Left forelimb (tissue), 1 donor: ENCODE measurements at regions not wholly inside any gene's neighbourhood (a gene's known extent, or its start where the extent isn't known, plus 50 kb on each side); places are given as distances from the start of the nearest gene placed in this dataset.
"Not testable (repeated sequence)": the region's sequence is repeated elsewhere in the genome, so short reads cannot be mapped to it uniquely, and the experiment has no call there.

Experiments used
- DNase-seq: peaks from one replicate; pipeline ENCODE4 v3.0.0-alpha.2; 2018; ENCODE audit warnings: low spot score

DNA sequence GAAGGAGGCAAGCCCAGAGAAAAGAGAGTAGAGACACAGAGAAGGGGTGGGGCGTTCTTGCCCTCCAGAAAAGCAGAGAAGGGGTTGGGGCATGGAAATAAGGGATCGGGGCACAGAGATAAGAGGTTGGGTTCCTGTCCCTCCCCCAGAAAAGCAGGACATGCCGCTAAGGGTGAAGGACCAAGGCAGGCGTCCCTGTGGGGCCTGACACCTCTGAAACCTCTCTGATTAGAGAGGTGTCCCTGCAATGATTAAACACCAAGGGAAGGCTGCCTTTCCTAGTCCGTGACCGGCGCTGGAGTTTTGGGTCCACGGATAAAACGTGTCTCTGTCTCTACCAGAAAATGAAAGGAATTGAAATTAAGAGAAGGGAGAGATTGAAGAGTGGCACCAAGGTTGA is 914.0 kb upstream of the CRIM1 start:
- not testable (repeated sequence) for DNase-seq

DNA sequence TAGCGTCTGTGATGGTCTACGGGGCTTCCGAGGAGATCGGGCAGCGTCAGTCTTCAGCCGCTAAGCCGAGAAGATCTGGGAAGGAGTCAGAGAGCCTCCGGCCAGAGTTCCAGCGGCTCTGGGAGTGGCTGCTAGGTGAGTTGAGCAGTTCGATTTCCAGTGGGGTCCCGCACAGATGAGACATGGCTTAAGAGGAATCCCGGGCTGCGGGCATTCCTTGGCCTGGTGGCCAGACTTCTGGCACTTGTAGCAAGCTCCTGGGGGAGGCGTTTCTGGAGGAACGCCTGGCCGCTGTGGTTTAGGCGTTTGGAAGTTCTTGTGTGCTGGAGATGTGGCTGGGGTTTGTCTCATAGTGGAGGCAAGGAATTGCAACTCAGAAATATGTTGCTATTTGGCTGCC is 915.3 kb upstream of the CRIM1 start:
- not testable (repeated sequence) for DNase-seq

DNA sequence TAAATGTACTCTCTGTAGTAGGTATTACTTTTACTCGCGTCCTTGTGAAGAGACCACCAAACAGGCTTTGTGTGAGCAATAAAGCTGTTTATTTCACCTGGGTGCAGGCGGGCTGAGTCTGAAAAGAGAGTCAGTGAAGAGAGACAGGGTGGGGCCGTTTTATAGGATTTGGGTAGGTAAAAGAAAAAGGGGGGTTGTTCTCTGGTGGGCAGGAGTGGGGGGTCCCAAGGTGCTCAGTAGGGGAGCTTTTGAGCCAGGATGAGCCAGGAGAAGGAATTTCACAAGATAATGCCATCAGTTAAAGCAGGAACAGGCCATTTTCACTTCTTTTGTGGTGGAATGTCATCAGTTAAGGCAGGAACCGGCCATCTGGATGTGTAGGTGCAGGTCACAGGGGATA is 918.7 kb upstream of the CRIM1 start:
- not testable (repeated sequence) for DNase-seq

DNA sequence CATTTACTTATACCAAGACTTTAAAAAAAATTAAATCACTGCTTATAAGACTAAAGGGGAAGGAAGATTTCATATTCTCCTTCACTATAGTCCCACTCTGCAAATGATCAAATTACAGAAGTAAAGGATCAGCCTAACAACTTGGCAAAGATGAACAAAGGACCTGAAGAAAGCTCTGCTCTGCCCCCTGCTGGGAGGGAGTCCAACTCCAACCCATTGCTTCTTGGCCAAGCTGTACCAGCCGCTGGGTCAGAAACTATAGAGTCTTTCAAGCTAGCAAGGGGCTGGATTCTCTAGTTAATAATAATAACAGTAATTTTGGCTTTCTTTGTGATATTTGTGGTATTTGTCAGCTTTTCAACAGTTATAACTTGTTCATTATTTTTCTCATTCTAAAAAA is 927.0 kb upstream of the CRIM1 start:
- DNase-seq: no peak

DNA sequence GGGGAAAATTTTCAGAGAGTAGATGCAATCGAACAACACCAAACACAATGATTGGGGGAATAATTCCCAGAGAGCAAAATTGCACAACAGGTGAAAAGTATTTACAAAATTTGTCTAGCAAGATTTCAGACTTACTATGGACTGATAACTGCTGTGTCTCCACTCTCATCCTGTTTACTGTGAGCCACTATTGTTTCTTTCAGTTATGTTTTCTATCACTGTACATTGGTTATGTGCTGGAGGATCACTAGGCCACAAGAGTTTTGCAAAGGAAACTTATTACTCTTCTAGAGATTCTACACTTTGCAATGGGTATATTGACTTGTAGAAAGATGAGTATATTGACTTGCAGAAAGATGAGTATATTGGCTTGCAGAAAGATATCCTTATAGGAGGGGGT is 934.1 kb upstream of the CRIM1 start:
- no peak for DNase-seq

DNA sequence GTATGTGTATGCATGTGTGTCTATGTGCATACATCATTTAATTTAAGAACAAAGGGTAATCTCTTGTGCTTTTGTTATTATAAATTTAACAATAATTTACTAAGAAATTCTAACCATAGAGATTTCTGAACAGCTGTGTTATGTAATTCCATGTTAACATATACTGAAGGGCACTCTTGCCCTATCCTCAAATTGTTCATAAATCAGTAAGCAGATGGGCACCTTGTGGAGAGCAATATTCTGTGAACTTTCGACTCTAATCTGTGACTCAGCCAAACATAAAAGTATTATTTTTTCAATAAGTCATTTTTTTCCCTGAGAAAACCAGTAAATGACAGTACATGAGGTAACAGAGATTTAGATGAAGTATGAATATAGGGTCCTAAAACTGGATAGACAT is 938.3 kb upstream of the CRIM1 start:
- no peak for DNase-seq

DNA sequence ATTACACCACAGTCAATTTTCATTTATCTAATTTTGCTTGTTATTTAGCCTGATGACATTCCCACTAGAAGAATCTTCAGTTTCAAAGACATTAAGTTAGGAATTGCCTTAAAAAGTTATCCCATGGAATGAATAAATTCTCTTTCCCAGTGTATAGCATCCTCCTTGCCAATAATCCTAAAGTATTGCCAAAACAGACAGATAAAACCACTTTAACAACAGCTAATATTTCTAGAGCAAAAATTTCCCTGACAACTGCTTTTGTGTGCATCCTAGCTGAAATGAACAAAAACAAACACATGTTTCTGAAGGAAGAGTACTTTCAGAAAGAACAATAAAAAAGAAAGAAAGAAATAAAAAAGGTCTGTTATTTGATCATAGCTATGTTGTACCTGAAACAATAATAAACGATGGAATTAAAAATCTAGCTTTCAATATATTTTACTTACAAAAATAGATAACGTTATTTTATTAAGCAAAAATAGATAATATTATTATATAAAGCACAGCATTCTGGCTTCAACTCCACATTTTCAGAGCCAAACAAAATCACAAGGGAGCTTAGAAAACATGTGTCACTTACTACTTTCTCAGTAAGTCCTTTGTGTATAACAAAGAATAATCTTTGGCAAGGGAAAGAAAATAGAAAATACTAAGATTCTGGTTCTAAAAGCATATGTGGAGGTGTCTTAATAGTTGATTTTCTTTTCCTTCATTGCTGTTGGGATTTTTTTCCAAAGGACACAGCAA is 939.0 kb upstream of the CRIM1 start:
- DNase-seq: no peak

DNA sequence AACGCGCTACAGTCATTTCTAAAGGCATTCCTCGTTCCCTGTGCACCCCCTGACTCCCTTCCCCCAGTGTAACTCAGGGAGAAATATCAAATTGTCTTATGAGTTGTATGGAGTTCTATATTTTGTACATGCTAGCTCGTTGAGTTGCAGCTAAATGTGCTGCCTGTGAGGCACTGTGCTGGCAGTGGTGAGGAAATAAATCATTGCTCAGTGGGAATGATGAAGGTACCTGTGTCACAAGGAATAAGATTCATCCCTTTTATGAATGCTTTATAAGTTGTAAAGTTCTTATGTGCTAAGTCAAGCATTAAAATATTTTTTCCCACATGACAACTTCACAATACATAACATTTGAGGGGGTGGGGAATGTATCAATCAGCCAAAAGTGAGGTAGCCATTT is 939.6 kb upstream of the CRIM1 start:
- no peak for DNase-seq

DNA sequence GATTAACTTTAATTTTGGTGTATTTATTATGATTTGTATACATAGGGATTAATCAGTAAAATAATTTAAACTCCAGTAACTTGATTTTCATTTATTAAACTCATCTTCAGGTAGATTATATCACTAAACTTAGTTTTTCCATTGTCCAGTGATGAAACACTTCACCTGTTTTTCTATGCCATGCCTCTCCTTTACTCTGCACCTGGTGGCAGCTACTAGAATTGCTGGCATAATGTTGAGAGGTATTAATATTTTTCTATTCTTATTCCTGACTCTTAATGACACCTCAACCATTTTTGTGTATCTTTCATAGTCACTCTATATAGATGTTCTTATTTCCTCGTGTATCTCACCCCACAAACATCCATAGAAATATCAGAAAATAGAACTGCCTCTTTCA is 940.3 kb upstream of the CRIM1 start:
- no peak for DNase-seq

DNA sequence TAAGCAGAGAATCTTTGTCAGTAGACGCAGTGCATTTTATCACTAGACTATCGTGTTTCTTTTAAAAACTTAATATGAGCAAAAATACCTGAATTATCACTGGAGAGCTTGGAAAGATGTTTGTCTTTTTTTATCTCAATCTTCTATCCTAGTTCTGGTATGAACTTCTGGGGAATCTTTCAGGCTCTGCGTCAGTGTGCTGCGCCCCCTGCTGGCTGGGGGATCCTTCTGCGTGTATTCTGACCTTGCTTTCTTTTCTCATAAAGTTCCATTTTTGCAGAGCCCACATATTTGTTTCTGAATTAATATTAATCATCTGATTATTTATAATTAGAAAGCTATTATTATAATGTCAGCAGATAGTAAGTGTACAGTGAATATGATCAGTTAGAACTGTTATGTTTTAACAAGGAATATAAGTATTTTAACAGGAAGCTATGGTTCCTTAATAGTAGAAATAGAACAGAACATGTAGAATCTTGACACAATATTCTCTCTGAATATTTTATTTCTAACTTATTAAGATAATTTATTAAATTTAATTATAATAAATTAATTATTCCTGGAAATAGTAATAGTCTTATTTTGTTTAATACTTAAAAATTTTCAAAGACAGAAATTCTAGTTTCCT is 945.0 kb upstream of the CRIM1 start:
- peak; percentile 75 for DNase-seq

DNA sequence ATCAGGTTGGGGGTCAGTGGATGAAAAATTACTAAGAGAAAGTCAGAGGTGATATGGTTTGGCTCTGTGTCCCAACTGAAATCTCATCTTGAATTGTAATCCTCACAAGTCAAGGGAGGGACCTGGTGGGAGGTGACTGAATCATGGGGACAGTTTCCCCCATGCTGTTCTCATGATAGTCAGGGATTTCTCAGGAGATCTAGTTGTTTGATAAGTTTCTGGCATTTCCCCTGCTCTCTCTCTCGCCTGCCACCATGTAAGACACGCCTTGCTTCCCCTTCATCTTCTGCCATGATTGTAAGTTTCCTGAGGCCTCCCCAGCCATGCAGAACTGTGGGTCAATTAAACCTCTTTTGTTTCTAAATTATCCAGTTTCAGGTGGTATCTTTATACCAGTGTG is 945.8 kb upstream of the CRIM1 start:
- no peak for DNase-seq

DNA sequence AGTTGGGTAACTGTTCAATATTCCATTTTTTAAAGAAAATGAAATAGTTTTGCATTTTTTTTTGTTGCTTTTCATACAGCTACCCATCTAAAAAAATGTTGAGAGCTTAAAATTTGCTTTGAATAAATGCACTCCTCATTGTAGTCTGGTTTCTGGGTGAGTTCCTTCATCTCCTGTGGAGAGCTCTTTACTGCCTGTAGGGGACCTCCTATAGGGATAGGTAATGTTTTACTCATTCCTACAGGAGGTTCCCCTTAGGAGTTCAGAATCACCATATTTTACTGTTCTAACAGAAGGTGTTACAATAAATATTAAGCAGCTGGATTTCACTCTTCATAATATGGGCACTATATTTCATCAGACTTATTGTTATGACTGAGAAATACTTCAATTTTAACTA is 947.3 kb upstream of the CRIM1 start:
- no peak for DNase-seq

DNA sequence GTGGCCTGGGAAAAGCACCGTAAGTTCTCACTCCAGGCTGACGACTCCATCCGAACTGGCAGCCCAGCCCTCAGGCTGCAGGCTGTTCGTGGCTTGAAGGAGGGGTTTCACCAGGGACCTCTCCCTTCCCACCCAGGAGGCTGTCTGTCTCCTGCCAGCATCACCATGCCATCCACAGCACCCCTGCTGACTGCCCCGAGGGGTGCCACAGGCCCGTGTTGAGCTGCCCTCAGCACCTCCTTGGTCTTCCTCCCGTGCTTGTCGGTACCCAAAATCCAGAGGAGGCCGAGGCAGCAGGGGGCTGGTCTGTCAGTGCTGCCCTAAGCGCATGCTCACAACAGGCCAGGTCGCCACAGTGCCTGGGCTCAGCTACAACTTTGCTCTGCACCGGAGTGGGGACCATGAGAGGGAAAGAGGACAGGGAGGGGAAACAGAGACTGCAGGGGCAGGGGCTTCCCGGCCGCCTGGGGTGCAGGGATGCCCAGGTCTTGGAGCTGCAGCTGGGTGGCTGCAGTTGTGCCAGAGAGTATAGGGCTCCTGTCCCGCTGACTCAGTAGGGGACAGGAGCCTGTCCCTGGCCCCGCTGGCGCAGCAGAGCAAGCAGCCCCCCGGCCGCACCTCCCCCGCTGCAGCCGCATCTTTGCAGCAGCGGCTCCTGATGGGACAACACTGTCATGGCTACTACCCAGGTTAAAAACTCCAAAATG is 963.7 kb upstream of the CRIM1 start:
- DNase-seq: no peak

DNA sequence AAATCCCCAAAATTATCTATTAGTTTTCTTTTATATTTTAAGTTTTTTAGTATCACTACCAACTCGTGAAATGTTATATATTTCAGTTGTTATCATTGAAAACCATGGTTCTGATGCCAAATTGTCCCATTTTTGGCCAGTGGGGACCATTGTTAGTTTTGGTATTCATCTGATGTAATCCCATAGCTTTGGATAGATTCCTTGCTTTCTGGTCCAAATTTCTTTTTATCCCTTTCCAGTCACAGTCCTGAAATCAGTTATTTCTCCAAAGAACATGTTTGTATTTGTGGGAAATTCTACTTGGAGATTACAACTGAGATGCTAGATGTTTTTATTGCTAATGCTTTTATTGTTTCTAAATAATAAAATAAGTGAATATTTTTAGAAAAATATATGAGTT is 976.8 kb upstream of the CRIM1 start:
- no peak for DNase-seq

DNA sequence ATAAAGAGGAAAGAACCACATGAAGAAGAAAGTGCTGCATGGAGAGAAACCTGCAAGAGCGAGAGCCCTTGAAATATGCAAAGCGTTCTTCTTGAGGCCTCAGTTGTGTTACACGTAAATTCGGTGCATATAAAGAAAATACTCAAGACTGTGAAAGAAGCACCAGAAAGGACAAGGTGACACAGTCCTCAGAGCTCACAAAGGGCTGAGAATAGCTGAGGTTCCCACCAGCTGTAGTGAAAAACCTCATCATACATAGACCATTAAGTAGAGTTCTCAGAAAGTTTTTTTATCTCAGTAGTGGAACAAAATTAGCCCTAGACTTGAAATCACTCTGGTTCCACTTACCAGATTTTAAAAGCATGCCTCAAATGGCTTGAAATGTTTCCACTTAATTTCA is 980.7 kb upstream of the CRIM1 start:
- no peak for DNase-seq

DNA sequence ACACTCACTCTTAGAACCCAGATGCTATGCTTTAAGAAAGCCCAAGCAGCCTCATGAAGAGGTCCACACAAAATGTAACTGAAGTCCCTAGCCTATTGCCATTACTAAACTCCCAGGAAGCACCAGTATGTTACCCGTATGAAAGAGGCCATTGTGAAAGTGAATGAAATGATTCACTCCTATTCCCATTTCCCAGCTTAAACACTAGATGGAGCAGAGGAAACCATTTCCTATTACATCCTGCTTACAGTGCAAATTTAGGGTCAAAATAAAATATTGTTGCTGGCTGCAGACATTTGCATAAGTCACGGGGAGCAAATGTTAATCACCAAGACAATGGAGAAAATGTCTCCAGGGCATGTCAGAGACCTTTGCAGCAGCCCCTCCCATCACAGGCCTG is 989.7 kb upstream of the CRIM1 start:
- DNase-seq: no peak

DNA sequence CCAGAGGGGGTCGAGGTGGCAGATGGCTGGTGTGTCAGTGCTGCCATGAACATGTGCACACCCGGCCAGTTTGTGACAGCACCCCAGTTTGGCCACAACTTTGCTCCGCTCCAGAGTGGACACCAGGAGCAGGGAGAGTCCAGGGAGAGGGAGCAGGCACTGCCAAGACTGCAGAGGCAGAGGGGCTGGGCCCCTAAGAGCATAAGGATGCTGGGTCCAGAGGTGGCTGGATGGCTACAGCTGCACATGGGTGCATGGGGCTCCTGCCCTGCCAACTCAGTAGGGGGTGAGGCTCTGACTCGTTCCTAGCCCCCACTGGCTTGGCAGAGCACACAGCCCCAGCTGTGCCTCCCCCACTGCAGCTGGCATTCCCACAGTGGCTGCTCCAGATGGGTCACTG is 999.2 kb upstream of the CRIM1 start:
- DNase-seq: no peak

DNA sequence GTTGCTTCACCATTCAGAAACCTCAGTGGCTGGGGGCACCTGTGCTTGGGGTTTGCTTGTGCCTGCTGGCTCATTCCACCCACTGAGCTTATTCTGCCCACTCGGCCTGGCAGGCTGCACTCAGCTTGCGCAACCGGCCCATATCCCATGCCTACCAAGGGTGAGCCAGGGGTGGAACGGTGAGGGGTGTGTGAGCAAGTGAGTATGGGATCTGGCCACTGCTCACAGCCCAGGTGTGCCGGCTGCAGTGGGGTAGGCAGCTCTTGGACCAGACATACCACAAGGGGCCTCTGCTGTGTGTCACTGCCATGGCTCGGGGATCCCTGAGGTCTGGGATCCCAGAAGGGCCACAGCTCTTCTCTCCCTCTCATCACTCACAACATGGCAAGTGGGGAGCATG is 1000.5 kb upstream of the CRIM1 start:
- DNase-seq: no peak

DNA sequence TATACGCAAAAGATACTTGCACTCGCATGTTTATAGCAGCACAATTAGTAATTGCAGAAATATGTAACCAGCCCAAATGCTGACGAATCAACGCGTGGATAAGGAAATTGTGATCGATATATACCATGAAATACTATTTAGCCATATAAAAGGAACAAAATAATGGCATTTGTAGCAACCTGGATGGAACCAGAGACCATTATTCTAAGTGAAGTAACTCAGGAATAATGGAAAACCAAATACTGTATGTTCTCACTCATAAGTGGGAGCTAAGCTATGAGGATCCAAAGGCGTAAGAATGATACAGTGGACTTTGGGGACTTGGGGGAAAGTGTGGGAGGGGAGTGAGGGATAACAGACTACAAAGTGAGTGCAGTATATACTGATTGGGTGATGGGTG is 1008.0 kb upstream of the CRIM1 start:
- no peak for DNase-seq

DNA sequence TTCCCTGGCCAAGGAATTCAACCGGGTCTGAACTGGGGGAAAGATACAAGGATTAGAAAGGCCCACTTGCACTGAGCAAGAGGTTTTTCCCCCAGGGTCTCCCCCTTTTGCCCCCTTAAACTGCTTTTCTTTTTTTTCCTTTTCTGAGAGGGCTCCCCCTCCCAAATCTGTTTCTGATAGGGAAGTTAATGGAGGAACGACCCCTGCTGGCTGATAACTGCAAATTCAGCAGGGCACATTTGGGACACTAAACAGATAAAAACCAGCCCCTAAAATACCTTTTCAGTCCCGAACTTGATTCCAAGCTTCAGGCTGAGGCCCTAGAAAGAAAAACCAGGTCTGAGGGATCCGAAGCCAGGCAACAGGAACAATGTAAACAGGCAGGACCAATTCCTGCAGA is 1012.4 kb upstream of the CRIM1 start:
- no peak for DNase-seq

DNA sequence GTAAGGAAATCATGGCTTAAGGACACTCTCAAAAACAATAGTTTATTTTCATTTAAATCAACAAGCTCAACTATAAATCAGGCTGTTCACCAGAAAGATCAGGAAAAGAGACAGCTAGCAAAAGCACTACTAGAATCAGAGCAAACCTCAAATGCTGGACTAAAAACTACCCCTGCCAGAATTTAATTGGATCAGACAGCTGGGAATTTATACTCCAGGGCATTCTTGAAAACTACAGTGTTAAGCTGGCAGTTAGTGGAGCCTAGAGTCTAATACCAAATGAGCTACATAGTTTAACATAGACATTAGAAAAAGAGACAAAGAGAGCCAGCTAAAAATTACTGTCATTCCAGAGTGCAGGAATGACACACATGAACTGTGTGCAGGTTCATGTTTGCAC is 1016.4 kb upstream of the CRIM1 start:
- DNase-seq: no peak

DNA sequence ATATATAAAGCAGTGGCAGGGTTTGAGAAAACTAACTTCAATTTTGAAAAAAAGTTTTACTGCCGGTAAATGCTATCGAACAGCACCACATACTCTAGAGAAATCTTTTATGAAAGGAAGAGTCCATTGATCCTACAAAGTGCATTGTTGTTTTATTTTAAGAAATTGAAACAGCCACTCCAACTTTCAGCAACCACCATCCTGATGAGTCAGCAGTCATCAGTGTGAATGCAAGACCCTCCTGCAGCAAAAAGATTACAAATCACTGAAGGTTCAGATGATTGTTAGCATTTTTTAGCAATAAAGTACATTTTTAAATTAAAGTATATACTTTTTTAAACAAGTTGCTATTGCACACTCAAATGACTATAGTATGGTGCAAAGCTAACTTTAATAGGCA is 1017.7 kb upstream of the CRIM1 start:
- no peak for DNase-seq

DNA sequence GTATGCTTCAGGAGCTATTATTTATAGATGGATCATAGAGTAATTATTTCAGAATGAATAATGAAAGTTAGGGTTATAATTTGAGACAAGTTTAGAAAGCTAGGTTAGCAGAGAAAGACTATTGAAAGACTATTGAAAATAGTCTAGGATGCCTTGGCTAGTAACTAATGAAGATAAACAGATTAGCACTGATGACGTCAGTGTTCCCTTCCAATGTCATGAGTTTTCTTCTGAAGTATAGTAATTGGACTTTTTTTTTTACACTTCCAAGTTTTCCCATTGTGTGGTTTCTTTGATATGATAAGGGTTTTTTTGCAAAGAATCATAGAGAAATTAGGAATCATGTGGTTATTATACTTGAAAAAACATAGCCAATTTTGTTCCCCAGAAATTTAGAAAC is 1041.5 kb upstream of the CRIM1 start:
- DNase-seq: no peak

DNA sequence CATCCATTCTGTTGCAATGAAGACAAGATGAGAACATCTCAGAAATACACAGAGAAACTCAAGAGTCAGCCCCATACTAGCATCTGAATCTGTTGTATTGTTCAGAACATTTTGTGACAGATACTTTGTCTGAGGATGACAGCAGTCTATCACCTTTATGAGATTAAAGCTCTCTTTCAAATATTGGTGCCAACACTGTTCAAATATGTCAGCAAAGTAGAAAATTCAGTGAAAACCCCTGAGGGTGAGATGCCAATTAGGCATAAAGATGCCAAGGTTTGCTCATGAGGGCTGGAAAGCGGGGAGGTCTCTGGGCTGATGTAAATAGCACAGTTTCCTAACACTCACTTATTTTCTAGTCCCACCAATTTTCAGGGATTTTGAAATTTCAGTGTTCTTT is 1054.2 kb upstream of the CRIM1 start:
- DNase-seq: no peak
